CD14-positive monocyte (primary cell): ENCODE measurements at regions not wholly inside any gene's neighbourhood (a gene's known extent, or its start where the extent isn't known, plus 50 kb on each side); places are given as distances from the start of the nearest gene placed in this dataset.

Experiments used
- DNase-seq, 3 donors: peaks; one replicate each; pipeline ENCODE4 v3.0.0-alpha.2; 2011 to 2022
- H2AFZ ChIP-seq: 2 replicates; pipeline ENCODE4 v1.6.0; 2012; ENCODE audit warnings: mild to moderate bottlenecking, low read depth, low read length, inconsistent platforms; ENCODE audit not compliant: insufficient read depth, poor library complexity, severe bottlenecking
- H3K27ac ChIP-seq, 2 donors: 1 replicate in 1 of 2; 2 replicates in 1 of 2; pipeline ENCODE4 v1.5.1; 2012 to 2013; ENCODE audit warnings: low read length in 2 of 2, control low read depth in 1 of 2, inconsistent platforms in 1 of 2, low read depth in 1 of 2, mild to moderate bottlenecking in 1 of 2
- H3K27me3 ChIP-seq, 2 donors: one replicate each; pipeline versions ENCODE4 v1.6.0 to v1.6.1; 2011 to 2013; ENCODE audit warnings: low read length in 2 of 2; ENCODE audit not compliant: control insufficient read depth in 2 of 2, insufficient read depth in 2 of 2
- H3K36me3 ChIP-seq, 2 donors: replicated peaks in 1 of 2; 1 replicate in 1 of 2; 2 replicates in 1 of 2; pipeline versions ENCODE4 v1.5.1 to v1.6.1; 2012 to 2013; ENCODE audit warnings: low read length in 2 of 2, control low read depth in 1 of 2, inconsistent platforms in 1 of 2, mild to moderate bottlenecking in 1 of 2; ENCODE audit not compliant: insufficient read depth in 2 of 2, control insufficient read depth in 1 of 2
- H3K4me1 ChIP-seq, 2 donors: 1 replicate in 1 of 2; 2 replicates in 1 of 2; pipeline versions ENCODE4 v1.5.1 to v1.6.1; 2012 to 2013; ENCODE audit warnings: low read length in 2 of 2, control low read depth in 1 of 2, inconsistent platforms in 1 of 2, mild to moderate bottlenecking in 1 of 2, moderate library complexity in 1 of 2; ENCODE audit not compliant: insufficient read depth in 2 of 2, control insufficient read depth in 1 of 2
- H3K4me2 ChIP-seq: replicated peaks from 2 replicates; pipeline ENCODE3; 2012; ENCODE audit warnings: low read length, moderate library complexity, mild to moderate bottlenecking; ENCODE audit not compliant: poor library complexity, severe bottlenecking; ENCODE audit errors: extremely low read depth
- H3K4me3 ChIP-seq, 3 experiments: fragments of 200-600 bp in 1 of 3; sonication (generic) in 1 of 3; replicated peaks in 1 of 3; 1 replicate in 2 of 3; 2 replicates in 1 of 3; pipeline ENCODE4 v1.5.1; 2011 to 2013; ENCODE audit warnings: low read length in 3 of 3, mild to moderate bottlenecking in 3 of 3, control low read depth in 2 of 3, low read depth in 2 of 3, inconsistent platforms in 1 of 3, moderate library complexity in 1 of 3
- H3K79me2 ChIP-seq: 2 replicates; pipeline ENCODE4 v1.6.0; 2012; ENCODE audit warnings: mild to moderate bottlenecking, control low read depth, inconsistent platforms, low read length, moderate library complexity; ENCODE audit not compliant: insufficient read depth
- H3K9ac ChIP-seq: 2 replicates; pipeline ENCODE4 v1.6.0; 2017; ENCODE audit warnings: low read length, mild to moderate bottlenecking; ENCODE audit not compliant: insufficient read depth, poor library complexity, severe bottlenecking
- H3K9me3 ChIP-seq, 2 donors: replicated peaks in 1 of 2; 1 replicate in 1 of 2; 2 replicates in 1 of 2; pipeline versions ENCODE4 v1.5.1 to v1.6.1; 2012 to 2013; ENCODE audit warnings: low read length in 2 of 2, control low read depth in 1 of 2; ENCODE audit not compliant: control insufficient read depth in 1 of 2, insufficient read depth in 1 of 2
- H4K20me1 ChIP-seq: 2 replicates; pipeline ENCODE4 v1.6.0; 2012; ENCODE audit warnings: mild to moderate bottlenecking, low read length, control low read depth, moderate library complexity; ENCODE audit not compliant: insufficient read depth
- H3K27ac Mint-ChIP-seq, 7 donors: one replicate each; pipeline ENCODE4 v1.8.0; 2020; ENCODE audit warnings: mild to moderate bottlenecking in 7 of 7, mixed read lengths in 7 of 7, moderate library complexity in 6 of 7, inconsistent platforms in 2 of 7
- H3K27me3 Mint-ChIP-seq, 3 donors: one replicate each; pipeline ENCODE4 v1.8.0; 2021 to 2022; ENCODE audit warnings: low read depth in 3 of 3, mild to moderate bottlenecking in 3 of 3, mixed read lengths in 3 of 3, moderate library complexity in 3 of 3, inconsistent platforms in 1 of 3
- H3K36me3 Mint-ChIP-seq, 2 donors: one replicate each; pipeline ENCODE4 v1.8.0; 2020; ENCODE audit warnings: mixed read lengths in 2 of 2, inconsistent platforms in 1 of 2, mild to moderate bottlenecking in 1 of 2
- H3K4me1 Mint-ChIP-seq: one replicate; pipeline ENCODE4 v1.8.0; 2020; ENCODE audit warnings: mild to moderate bottlenecking, mixed read lengths
- H3K4me3 Mint-ChIP-seq, 2 donors: one replicate each; pipeline ENCODE4 v1.8.0; 2020; ENCODE audit warnings: mild to moderate bottlenecking in 2 of 2, mixed read lengths in 2 of 2, moderate library complexity in 1 of 2
- H3K9me3 Mint-ChIP-seq, 7 donors: one replicate each; pipeline ENCODE4 v1.8.0; 2020 to 2022; ENCODE audit warnings: mixed read lengths in 7 of 7, mild to moderate bottlenecking in 6 of 7, moderate library complexity in 6 of 7, inconsistent platforms in 2 of 7
- WGBS: methylation state at CpG from one replicate; pipeline ENCODE4 v1.1.5; 2013; ENCODE audit warnings: missing lambda C conversion rate; ENCODE audit not compliant: insufficient coverage; 5-methylcytosine and 5-hydroxymethylcytosine counted together
- intact Hi-C, 2 donors: fragments of 100-400 bp; cut with micrococcal nuclease; formaldehyde crosslinking; loops; one replicate each; pipeline versions ENCODE4 v1.15.0 to v1.15.1; 2023
- TF ChIP-seq, protein P1 (sequence below): fragments of 200-600 bp; IDR thresholded peaks from one replicate; pipeline ENCODE4 v1.8.0; 2022; ENCODE audit warnings: antibody characterized with exemption, mild to moderate bottlenecking

DNA sequence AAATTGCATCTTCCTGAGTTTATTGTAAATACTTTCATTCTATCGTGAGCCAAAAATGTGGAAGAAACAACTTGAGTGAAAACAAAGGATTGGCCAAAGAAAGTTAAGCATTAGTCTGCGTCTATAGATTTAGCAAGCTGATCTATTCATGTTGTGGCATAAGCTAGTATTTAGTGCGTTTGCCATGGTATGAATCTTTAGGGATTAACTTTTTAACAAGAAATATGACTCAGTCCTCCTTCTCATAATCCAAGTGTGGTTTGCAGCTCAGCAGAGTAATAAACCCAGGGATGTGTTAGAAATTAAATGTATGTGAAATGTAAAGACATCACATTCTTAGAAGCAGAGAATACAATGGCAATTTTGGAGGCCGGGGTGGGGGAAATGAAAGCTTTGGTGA lies 1110.9 kb downstream of the NLGN4X start:
- WGBS, result no CpG with 5 or more reads among the region's 4 CpGs
- Mint-ChIP-seq H3K9me3 (no peaks in the 10 kb centered on the region), H3K36me3 (no peaks in the 10 kb centered on the region), H3K4me1 (no peaks in the 10 kb centered on the region), H3K4me3 (no peak overlapping the region), H3K27ac (no peak overlapping the region), H3K27me3 (no peaks in the 10 kb centered on the region)
- Histone ChIP-seq H3K9me3 (no peaks in the 10 kb centered on the region), H3K9ac (no peak overlapping the region), H3K79me2 (no peaks in the 10 kb centered on the region), H2AFZ (no peak overlapping the region), H3K36me3 (no peaks in the 10 kb centered on the region), H3K27me3 (no peaks in the 10 kb centered on the region), H4K20me1 (no peaks in the 10 kb centered on the region), H3K4me3 (no peak overlapping the region), H3K4me1 (no peaks in the 10 kb centered on the region), H3K27ac (no peak overlapping the region), H3K4me2 (no peak overlapping the region)
- DNase-seq, result no peak
- TF ChIP-seq, protein P1, sequence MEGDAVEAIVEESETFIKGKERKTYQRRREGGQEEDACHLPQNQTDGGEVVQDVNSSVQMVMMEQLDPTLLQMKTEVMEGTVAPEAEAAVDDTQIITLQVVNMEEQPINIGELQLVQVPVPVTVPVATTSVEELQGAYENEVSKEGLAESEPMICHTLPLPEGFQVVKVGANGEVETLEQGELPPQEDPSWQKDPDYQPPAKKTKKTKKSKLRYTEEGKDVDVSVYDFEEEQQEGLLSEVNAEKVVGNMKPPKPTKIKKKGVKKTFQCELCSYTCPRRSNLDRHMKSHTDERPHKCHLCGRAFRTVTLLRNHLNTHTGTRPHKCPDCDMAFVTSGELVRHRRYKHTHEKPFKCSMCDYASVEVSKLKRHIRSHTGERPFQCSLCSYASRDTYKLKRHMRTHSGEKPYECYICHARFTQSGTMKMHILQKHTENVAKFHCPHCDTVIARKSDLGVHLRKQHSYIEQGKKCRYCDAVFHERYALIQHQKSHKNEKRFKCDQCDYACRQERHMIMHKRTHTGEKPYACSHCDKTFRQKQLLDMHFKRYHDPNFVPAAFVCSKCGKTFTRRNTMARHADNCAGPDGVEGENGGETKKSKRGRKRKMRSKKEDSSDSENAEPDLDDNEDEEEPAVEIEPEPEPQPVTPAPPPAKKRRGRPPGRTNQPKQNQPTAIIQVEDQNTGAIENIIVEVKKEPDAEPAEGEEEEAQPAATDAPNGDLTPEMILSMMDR, result no peak
- intact Hi-C loops, result no loop called here

DNA sequence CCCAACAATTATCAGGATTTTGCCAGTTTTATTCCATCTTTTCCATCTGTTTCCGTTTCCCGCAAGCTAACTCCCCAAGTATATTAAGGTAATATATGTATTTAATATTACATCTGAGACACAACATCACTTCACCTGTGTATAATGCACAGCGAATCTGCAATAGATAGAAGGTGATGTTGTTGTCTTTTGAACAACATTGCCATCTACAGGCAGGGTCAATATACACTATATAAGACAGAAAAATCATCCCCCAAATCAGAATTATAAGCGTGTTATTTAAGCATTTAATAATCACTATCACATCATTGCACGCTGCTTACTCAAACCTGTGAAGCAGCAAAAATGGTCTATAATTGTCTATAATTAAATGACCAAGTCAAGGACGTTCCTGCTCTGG lies 1115.5 kb downstream of the NLGN4X start:
- H3K79me2 ChIP-seq, result no peaks in the 10 kb centered on the region
- H3K9me3 Mint-ChIP-seq, result no peaks in the 10 kb centered on the region
- no CpG with 5 or more reads among the region's 6 CpGs for WGBS
- H3K9me3 ChIP-seq, result no peaks in the 10 kb centered on the region
- no peaks in the 10 kb centered on the region for H4K20me1 ChIP-seq
- TF ChIP-seq, protein P1, result peak; percentile 62
- no peak overlapping the region for H2AFZ ChIP-seq
- no peak overlapping the region for H3K4me3 Mint-ChIP-seq
- H3K27me3 ChIP-seq, result no peaks in the 10 kb centered on the region
- H3K27me3 Mint-ChIP-seq, result no peaks in the 10 kb centered on the region
- H3K27ac Mint-ChIP-seq, result no peak overlapping the region
- no peak overlapping the region for H3K4me3 ChIP-seq
- no peaks in the 10 kb centered on the region for H3K4me1 ChIP-seq
- no peak overlapping the region for H3K4me2 ChIP-seq
- H3K36me3 ChIP-seq, result no peaks in the 10 kb centered on the region
- no peak overlapping the region for H3K9ac ChIP-seq
- peak; percentile 2 to 6 (median 4) for DNase-seq
- no peaks in the 10 kb centered on the region for H3K36me3 Mint-ChIP-seq
- intact Hi-C loops, result loop anchor here (5.0 kb wide), 1 partner anchor 566 kb away; no protein-coding TSS in a partner anchor
- no peak overlapping the region for H3K27ac ChIP-seq
- H3K4me1 Mint-ChIP-seq, result no peaks in the 10 kb centered on the region
